GM19240 (cell line): ENCODE measurements at regions not wholly inside any gene's neighbourhood (a gene's known extent, or its start where the extent isn't known, plus 50 kb on each side); places are given as distances from the start of the nearest gene placed in this dataset.
"Not testable (repeated sequence)": the region's sequence is repeated elsewhere in the genome, so short reads cannot be mapped to it uniquely, and the experiment has no call there.

Experiments
- DNase-seq: peaks from one replicate; pipeline ENCODE4 v3.0.0; 2011; ENCODE audit warnings: low spot score; ENCODE audit not compliant: insufficient read length

DNA sequence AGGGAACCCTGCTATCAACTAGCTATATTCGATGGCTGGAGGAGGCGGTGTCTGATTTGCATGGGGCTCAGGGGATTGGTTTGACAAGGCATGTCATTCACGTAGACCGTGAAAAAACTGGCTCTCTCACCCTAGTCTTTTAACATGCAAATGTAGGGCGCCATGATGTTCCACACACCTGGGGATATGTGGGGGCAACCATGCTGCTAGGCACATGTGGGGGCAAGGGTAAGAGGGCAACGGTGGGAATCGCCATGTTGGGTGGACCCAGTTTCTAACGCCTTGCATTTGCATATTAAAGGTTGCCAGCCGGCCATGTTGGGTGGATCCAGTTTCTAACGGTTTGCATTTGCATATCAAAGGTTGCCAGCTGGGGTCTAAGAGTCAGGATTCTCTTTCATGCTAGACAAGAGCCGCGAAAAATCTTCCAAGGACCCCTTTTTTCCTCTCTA lies 419.2 kb upstream of the NFE2L3 start:
- DNase-seq = no peak

DNA sequence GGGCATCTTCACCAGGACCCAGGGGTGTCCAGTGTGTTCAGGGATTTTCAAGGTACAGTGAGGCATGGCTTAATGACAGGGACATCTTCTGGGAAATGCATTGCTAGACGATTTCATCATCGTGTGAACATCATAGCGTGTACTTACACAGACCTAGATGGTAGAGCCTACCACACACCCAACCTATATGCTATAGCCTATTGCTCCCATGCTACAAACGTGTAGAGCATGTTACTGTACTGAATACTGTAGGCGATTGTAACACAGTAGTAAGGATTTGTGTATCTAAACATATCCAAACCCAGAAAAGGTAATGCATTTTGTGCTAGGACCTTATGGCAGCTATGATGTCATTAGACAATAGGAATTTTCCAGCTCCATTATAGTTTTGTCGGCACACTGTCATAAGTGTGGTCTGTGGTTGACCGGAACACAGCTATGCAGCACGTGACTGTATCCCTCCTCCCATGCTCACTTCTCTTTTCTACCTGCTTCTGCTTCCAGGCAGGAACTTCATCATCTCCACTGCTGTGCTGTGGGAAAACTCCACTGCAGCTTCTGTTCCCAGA lies 416.2 kb upstream of the NFE2L3 start:
- DNase-seq = no peak

DNA sequence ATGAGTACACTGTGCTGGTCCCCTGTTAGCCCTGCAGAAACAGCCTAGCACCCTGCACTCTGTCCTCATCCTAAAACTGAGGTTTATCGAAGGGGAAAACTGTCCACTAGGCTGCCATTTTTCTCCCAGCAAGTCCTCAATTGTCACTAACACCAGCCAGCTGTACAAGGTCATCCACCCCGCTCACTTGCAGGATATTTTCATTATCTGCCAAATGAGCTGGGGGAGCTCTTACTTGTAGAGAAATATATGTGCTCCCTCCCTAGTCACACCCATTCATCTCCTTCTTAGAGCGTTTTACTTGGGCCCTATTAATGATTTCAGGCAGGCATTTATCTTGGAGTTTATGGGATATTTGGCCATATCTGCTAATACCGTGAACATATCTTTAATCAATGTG lies 413.5 kb upstream of the NFE2L3 start:
- DNase-seq = no peak

DNA sequence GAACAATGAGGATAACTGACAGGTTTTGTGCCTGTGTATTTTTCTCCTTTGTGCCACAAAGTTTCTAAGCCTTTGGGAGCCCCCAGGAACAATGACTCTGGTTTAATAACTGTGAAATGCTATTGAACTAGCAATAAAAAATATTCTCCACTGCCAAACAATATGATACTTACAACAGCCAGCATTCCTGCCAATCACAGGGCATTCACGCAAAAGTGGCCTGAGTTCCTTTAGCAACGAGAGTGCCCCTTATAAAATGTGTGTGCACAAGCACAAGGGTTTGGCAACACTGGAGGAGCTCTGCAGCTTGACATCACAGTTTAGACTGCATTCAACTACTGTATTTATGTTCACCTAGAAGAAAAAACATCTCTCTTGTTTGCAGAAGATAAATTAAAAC lies 412.9 kb upstream of the NFE2L3 start:
- no peak for DNase-seq

DNA sequence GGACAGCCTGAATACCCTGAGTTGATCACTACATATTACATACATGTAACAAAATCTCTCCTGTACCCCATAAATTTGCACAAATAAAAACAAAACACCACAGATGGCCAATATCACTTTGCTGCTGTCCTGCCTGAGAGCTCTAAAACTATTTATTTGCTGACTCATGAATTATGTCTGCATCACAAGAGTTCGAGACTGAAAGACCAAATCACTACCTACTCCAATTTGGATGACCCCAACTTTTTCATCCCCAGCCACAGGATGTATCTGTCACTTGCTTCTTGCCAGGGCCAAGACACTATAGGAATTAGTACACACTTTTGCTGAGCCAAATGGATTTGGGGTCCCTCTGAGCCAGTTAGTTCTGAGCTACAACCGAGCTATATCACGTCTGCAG lies 409.7 kb upstream of the NFE2L3 start:
- DNase-seq = no peak

DNA sequence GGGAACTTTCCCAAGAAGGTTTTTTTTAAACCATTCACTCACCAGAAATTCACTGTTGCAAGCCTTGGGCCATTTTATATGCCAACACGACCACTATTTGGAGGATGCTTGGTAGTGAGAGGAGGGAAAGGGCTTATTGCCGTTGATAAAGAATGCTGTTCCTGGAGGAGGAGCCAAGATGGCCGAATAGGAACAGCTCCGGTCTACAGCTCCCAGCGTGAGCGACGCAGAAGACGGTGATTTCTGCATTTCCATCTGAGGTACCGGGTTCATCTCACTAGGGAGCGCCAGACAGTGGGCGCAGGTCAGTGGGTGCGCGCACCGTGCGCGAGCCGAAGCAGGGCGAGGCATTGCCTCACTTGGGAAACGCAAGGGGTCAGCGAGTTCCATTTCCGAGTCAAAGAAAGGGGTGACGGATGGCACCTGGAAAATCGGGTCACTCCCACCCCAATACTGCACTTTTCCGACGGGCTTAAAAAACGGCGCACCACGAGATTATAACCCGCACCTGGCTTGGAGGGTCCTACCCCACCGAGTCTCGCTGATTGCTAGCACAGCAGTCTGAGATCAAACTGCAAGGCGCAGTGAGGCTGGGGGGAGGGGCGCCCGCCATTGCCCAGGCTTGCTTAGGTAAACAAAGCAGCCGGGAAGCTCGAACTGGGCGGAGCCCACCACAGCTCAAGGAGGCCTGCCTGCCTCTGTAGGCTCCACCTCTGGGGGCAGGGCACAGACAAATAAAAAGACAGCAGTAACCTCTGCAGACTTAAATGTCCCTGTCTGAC lies 408.1 kb upstream of the NFE2L3 start:
- not testable (repeated sequence) for DNase-seq

DNA sequence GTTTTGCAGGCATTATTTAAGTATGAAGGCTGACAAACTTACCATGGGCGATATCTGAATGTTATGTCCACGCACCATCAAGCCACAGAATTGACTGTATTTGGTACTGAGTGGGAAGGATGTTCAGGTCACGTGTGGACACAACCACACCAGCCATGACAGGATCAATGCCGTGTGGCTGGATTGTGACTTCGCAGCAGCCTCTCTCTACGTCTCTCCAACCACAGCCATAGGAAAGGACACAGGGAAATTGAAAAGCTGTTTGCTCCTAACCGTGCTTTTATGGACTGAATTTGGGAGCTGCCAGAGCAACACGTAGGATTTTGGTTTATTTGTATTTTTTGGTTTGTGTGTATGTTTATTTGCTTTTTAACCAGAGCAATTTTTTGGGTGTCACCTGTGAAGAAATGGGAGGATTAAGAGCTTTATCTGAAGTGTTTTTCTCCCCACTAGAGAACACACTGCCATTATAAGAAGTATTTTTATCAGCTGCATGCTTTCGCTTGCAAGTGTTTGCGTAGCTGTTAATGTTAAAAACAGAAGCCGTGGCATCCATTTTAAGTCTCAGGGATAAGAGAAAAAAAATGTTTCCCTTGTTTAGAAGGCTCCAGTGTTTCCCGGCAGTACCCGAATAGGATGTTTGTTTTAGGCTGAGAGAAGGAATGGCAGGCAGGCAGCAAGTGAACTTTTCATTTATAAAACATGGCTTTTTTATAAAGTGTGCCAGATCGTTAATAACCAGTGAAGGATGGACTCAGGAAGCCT lies 401.1 kb upstream of the NFE2L3 start:
- DNase-seq = no peak

DNA sequence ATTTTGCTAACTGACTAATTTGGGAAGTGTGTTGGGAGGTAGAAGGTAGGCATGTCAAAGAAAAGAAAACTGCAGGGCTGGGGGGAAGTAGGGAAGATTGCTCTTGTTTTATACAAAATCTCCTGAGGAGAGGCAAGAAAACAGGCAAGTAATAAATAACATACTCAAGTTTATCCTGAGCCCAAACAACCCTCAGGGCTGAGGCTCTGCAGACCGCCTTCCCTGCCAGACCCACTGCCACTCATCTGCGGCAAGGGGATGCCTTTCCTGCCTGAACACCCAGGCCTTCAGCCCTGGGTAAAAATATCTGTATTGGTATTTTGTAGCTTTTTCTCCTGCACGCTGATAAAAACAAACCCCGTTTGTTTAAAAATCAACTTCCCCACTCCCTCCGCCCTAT lies 399.8 kb upstream of the NFE2L3 start:
- DNase-seq = no peak

DNA sequence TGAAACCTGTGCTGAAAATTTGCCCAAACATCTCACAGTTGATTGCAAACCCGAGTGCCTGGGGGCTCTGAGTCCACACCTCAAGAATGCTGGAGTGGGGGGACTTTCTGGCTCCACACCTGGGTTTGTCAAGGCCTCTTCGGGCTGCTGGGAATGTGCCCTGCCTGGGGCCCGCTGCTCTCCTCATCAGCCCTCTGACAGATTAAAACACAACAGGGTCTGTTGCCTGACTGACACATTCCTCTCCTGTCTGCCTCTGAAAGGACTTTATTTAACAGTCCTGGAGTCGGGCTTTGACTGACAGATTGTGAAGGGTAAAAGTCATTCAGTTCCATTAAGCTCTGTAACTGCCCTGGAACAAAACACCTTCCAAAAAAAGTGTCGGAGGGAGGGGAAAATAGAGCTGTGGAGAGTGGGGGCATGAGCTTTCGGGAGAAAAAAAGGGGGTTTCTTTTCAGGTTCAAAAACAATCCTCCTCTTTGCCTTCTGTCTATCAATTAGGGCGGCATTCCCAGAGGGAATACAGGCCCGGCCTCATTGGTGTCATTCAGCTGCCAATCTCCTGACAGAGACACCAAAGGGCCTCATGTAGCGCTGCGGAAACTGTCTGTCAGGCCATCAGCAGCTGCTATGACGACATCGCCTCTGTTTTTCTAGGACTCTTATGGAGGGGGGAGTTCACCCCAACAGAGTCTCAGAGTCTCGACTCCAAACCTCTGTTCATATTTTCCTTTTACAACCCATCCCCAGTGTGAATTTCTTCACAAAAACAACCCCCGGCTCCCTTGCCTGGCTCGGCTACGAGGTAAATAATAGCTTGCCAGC lies 398.8 kb upstream of the NFE2L3 start:
- no peak for DNase-seq

DNA sequence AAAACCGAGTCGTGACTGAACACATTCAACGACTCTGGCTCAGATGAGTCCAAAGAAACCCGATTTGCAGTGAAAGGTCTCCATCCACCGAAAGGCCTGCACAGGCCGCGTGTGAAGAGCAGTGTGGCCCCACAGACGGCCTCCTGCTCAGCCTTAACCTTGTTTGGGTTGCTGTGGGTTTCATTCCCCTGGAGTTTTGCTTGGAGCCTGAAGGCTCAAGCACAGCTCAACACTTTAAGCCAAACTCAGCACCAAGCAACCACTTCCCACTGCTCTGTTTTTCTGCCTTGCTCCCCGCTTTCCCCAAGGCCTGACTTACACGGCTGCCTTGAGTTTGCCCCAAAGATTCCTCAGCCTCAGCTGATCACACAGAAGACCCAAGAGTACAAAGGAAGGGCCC lies 398.2 kb upstream of the NFE2L3 start:
- no peak for DNase-seq

DNA sequence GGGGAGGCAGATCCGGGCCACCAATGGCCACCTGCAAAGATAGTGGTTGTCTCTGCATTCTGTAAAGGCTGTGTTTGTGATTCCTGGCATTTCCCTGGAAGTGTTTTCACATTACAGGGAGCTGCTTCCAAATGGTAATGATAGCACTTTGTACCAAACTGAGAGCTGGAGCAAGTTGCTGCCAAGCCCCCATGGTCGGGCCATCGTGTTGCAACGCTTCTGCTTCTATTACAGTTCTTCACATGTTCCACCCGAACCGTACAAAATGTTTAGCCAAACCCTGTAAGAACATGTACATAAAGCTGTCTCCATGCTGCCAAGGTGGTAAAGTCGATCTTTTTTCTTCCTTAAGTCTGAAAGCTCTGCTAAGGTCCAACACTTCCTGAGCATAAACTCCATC lies 397.7 kb upstream of the NFE2L3 start:
- no peak for DNase-seq

DNA sequence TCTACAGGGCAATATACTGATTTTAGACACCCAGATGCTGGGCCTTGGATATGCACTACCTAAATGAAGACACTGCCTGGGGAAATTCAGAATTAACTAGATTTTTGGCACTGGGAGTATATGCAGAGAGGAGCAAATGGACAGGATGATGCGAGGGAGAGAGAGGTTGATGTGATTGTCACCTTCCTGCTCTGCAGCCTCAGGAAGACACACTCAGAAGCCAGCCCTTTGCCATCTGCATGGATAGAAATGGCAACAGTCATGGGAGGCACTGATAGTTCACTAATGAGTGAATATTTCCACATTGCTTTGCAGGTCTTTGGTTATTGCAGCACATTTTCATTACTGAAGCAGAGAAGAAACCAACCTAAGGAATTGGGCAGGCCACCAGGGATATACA lies 397.2 kb upstream of the NFE2L3 start:
- no peak for DNase-seq

DNA sequence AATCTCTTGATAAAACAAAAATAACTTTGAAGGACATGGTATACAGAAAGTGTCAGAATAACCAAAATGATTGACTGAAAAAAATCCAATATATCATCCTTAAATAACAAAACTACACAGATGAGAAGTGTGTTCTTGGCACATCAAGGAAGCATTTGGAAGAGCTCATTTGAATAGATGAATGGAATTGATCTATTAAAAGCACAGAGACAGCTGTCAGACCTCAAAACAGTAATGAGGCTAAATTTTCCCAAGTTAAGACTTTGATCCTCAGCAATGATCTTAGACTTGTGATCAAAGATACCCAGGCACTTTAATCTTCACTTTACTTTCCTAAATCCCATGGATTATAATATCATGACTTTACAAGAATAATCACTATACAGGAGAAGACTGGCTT lies 395.4 kb upstream of the NFE2L3 start:
- no peak for DNase-seq

DNA sequence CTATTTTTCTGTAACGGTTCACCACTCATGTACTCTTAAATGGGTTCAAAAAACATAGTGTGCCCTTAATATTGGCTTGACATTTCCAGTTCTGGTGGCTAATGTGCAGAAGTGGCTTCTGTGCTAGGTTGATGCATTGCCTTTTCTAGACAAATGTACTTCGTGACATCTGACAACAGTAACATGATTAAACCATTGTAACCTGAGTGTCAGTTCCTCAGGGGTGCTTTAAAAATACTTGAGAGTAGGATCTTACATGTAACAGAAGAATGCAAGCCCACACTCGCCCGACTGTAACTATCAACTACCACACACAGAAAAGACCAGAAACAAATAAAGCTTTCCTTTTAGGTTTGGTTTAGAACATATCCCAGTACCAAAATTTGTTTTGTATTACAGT lies 393.4 kb upstream of the NFE2L3 start:
- no peak for DNase-seq

DNA sequence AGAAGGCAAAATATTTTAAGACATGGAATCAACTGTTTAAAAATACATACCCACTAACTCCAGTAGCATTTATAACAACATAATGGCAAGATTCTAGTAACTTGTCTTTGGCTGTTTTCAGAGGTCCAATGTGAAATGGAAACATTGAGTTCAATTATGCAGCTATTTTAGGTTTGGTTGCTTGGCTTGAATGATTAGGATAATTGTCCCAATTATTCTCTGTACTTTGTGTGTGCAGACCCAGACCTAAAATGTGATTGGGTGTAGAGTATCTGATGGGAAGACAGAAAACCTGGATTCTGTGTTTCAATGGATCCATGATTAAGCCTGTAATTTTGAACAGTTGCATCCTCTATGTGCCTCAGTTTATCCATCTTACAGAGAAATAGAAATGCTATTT lies 392.7 kb upstream of the NFE2L3 start:
- no peak for DNase-seq

DNA sequence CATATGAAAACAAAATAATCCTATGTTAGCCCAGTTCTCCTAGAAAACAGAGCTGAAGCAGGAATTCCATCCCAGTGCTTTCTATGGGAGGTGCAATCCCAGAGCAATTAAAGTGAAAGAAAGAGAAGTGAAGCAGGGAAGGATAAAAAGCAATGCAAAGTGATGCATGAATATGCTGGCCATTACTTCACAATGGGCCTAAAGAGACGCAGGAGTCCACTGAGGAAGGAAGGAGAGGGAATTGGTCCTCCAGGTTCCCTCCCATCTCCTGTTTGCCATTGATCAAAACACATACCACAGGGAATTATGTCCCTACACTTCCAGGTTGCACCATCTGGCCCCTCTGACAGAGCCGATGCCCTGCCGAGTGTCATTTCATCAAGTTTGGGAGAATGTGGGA lies 392.2 kb upstream of the NFE2L3 start:
- DNase-seq = no peak

DNA sequence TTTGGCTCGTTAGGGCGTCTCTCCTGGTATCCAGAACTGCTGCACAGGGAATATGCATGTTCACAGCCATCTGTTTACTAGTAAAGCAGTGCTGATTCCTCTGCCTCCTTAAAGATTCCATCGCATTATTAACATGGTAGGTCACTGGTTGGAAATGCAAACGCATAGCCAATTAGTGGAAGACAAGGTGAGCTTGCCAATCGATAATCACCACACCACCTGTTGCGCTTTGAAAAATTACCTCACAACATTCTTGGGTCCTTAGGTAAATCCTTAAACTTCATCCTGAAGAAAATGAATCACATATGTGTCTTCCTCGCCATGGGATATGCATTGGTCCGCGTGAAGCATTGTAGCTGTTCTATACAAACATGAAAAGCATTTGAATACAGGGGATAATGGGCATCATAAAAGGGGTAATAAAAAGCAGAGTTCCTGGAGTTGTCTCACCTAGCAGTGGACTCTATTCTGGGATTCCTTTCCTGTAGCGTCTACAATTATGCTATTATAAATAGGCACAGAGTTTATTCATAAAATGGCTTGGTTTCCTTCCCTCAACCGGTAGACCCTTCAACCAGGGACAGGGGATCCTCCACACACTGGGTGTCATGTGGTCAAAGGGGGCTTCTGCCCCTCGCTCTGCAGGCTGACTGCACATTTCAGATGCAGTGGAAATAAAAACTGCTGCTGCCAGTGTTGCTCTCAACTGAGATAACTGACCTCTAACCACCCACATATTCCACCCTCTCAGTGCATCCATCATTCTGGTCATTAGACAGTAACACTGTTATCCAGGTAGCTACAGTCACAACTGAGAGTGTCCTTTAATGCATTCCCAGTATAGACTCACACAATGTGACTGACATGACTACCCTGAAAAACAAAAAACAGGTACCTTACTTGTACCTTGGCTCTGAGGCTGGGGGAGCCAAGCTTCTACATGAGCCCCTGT lies 389.2 kb upstream of the NFE2L3 start:
- no peak for DNase-seq

DNA sequence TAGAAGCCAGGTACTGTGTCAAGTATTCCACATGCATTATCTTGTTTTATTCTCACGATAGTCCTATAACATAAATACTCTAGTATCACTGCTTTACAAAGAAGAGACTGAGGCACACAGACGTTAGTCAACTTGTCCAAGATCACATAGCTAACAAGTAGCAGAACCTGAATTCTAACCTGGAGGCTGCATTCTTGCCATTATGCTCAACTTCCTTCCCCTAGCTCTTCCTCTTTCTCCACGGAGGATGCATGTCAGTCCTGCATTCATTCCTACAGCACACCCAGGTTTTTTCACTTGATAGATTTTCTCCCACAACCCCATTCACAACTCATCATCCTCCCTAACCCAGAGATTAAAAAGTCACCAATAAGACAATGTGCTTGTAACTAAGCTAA lies 388.5 kb upstream of the NFE2L3 start:
- DNase-seq = no peak

DNA sequence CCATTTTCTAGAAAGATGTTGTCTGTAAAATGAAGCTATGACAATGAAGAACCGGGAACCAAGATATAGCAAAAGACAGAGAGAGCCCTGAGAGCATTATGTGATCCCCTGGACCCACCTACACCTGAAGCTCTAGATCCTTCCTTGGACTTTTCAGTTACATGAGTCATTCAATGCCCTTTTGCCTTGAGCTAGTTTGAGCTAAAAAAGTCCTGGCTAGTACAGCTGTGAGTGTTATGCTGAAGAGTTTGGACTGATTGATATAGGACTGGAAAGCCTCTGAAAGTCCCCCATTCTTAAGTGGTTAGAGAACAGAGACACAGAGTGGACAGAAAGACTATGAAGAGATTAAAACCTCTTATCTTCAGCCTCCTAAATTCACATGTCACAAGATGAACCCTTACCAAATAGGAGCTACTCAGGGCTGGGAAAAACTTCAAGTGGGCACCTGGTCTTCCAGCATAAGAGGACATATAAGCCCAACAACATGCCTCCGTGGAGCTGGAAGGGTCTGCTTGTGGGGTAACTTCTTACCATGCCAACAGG lies 386.8 kb upstream of the NFE2L3 start:
- no peak for DNase-seq

DNA sequence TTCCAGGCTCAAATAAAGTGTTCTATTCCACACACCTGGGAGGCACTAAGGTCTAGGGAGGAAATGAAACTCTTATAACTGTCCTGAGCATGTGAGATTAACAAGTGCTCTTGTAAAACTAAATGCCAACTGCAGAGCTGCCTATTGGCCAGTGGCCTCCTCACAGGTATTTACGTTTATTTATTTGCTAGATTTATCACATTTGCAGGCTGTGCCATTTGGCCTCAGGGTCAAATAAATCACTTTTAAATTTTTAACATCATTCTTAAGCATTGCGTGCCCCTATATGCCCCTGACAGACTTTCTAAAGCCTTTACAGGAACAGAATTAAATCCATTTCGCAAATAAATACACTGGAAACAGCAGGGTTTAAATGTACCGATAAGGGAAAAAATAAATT lies 381.8 kb upstream of the NFE2L3 start:
- no peak for DNase-seq
